GM12878 (cell line): ENCODE measurements at regions not wholly inside any gene's neighbourhood (a gene's known extent, or its start where the extent isn't known, plus 50 kb on each side); places are given as distances from the start of the nearest gene placed in this dataset.

Experiments used
- ATAC-seq: fragments of 200-7000 bp; cut with Tn5 transposase; 3 replicates; pipeline ENCODE4 v1.9.1; 2020; ENCODE audit warnings: mild to moderate bottlenecking, moderate library complexity
- BruUV-seq: library from RNA; stranded (reverse); fragments of 400-500 nt; replicated peaks from 2 replicates; lab custom pipeline; 2021; lab: Mats Ljungman, UMichigan
- CTCF ChIA-PET: fragments of 300-600 bp; sonication (Branson Sonifier 250); formaldehyde crosslinking; extraction: SDS; loops from one replicate; lab custom pipeline; 2021; ENCODE audit warnings: inconsistent platforms; lab: Yijun Ruan, JAX
- POLR2A ChIA-PET: fragments of 350-600 bp; formaldehyde crosslinking; extraction: SDS; loops from one replicate; lab custom pipeline; 2021; ENCODE audit warnings: inconsistent platforms; lab: Charles Lee
- RAD21 ChIA-PET: fragments of 300-600 bp; sonication (Branson Sonifier 250); formaldehyde crosslinking; loops from one replicate; lab custom pipeline; 2023; ENCODE audit warnings: antibody characterized with exemption; ENCODE audit not compliant: unreplicated experiment; lab: Charles Lee
- SMC1A ChIA-PET: fragments of 300-600 bp; sonication (Branson Sonifier 250); formaldehyde crosslinking; loops from one replicate; lab custom pipeline; 2023; ENCODE audit not compliant: unreplicated experiment, uncharacterized antibody; lab: Charles Lee
- DNase-seq: peaks from one replicate; pipeline ENCODE4 v3.0.0-alpha.2; 2011; ENCODE audit warnings: low read depth, low spot score
- FAIRE-seq: peaks from 3 replicates; lab custom pipeline; 2011; peaks lifted over from hg19 to GRCh38; lab: Jason Lieb, UNC
- H2AFZ ChIP-seq: 2 replicates; pipeline ENCODE4 v1.6.0; 2011; ENCODE audit warnings: low read depth, low read length, control low read depth; ENCODE audit not compliant: control insufficient read depth
- H3K27ac ChIP-seq: 2 replicates; pipeline ENCODE4 v1.5.1; 2011; ENCODE audit warnings: control low read depth; ENCODE audit not compliant: control insufficient read depth, insufficient read depth
- H3K27me3 ChIP-seq, 2 experiments: replicated peaks in 1 of 2; 2 replicates each; pipeline versions ENCODE4 v1.6.0 to v1.6.1; 2011; ENCODE audit warnings: low read length in 1 of 2; ENCODE audit not compliant: control insufficient read depth in 2 of 2, insufficient read depth in 2 of 2
- H3K36me3 ChIP-seq, 2 experiments: 2 replicates each; pipeline ENCODE4 v1.5.1; 2011; ENCODE audit warnings: low read length in 1 of 2; ENCODE audit not compliant: control insufficient read depth in 2 of 2, insufficient read depth in 2 of 2
- H3K4me1 ChIP-seq: 2 replicates; pipeline ENCODE4 v1.6.1; 2011; ENCODE audit warnings: mild to moderate bottlenecking, low read length, moderate library complexity, mixed read lengths; ENCODE audit not compliant: control insufficient read depth, insufficient read depth
- H3K4me2 ChIP-seq: 2 replicates; pipeline ENCODE4 v1.6.0; 2011; ENCODE audit warnings: control low read depth; ENCODE audit not compliant: control insufficient read depth, insufficient read depth
- H3K4me3 ChIP-seq: fragments of 200-600 bp; sonication (generic); 2 replicates; pipeline ENCODE4 v1.5.1; 2016
- H3K79me2 ChIP-seq: 2 replicates; pipeline ENCODE4 v1.6.0; 2011; ENCODE audit warnings: low read length; ENCODE audit not compliant: control insufficient read depth, insufficient read depth
- H3K9ac ChIP-seq: 2 replicates; pipeline ENCODE4 v1.8.0; 2011; ENCODE audit warnings: low read length, control low read depth, mixed read lengths; ENCODE audit not compliant: control insufficient read depth, insufficient read depth
- H3K9me3 ChIP-seq: replicated peaks from 3 replicates; pipeline ENCODE4 v1.5.1; 2011; ENCODE audit warnings: mild to moderate bottlenecking, low read length; ENCODE audit not compliant: control insufficient read depth, insufficient read depth
- H4K20me1 ChIP-seq: 2 replicates; pipeline ENCODE4 v1.6.0; 2011; ENCODE audit not compliant: control insufficient read depth, insufficient read depth
- IKZF1 ChIP-seq: fragments of 450-650 bp; conservative IDR thresholded peaks from 2 replicates; pipeline ENCODE4 v1.6.1; 2017; ENCODE audit warnings: antibody characterized with exemption, mild to moderate bottlenecking
- MTA3 ChIP-seq: IDR thresholded peaks from 2 replicates; pipeline ENCODE4 v1.6.1; 2012; ENCODE audit warnings: low read length, inconsistent platforms, borderline replicate concordance
- MXI1 ChIP-seq: fragments of 150-350 bp; IDR thresholded peaks from 2 replicates; pipeline ENCODE4 v1.6.1; 2011; ENCODE audit warnings: low read depth, mild to moderate bottlenecking, inconsistent platforms, low read length, improper control_type of control experiment
- PAX5 ChIP-seq: IDR thresholded peaks from 2 replicates; pipeline ENCODE4 v1.6.1; 2011; ENCODE audit warnings: low read depth, low read length, borderline replicate concordance
- ZNF217 ChIP-seq: fragments of 450-650 bp; IDR thresholded peaks from 2 replicates; pipeline ENCODE4 v1.6.1; 2017; ENCODE audit warnings: antibody characterized with exemption, mild to moderate bottlenecking
- WGBS: methylation state at CpG from one replicate; pipeline ENCODE4 v1.1.6; 2016; ENCODE audit warnings: low lambda C conversion rate; ENCODE audit not compliant: insufficient replicate concordance, insufficient coverage; ENCODE audit errors: missing lambda C conversion rate; 5-methylcytosine and 5-hydroxymethylcytosine counted together
- in situ Hi-C: fragments of 300-500 bp; cut with MboI; formaldehyde crosslinking; loops from 9 replicates; pipeline ENCODE4 v1.14.3; 2018; ENCODE audit warnings: mixed read lengths
- intact Hi-C: fragments of 100-400 bp; cut with micrococcal nuclease; formaldehyde crosslinking; loops from one replicate; pipeline ENCODE4 v1.14.2; 2022; ENCODE audit not compliant: unreplicated experiment
- TF ChIP-seq, protein P1 (sequence below): fragments of 450-650 bp; IDR thresholded peaks from 2 replicates; pipeline ENCODE4 v1.6.1; 2016; ENCODE audit warnings: mild to moderate bottlenecking, moderate library complexity, borderline replicate concordance

DNA sequence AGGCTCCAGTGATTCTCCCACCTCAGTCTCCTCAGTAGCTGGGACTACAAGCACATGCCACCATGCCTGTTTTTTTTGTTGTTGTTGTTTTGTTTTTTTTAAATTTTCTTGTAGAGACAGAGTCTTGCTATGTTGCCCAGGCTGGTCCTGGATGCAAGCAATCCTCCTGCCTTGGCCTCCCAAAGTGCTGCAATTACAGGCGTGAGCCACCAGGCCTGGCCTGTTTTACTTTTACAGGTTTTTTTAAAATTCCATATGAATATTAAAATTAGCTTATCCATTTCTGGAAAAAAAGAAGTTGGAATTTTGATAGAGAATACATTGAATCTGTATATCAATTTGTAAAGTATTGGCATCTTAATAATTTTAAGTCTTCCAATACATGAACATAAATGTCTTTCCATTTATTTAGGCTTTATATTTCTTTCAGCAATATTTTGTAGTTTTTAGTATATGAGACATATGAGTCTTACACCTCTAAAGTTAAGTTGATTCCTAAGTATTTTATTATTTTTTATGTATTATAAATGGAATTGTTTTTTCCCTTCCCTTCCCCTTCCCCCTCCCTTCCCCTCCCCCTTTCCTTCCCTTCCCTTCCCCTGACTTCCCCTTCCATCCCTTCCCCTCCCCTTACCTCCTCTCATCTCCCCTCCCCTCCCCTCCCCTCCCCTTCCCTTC, 323.5 kb upstream of the SALL1 start (continued):
- no peak for TF ChIP-seq PAX5

DNA sequence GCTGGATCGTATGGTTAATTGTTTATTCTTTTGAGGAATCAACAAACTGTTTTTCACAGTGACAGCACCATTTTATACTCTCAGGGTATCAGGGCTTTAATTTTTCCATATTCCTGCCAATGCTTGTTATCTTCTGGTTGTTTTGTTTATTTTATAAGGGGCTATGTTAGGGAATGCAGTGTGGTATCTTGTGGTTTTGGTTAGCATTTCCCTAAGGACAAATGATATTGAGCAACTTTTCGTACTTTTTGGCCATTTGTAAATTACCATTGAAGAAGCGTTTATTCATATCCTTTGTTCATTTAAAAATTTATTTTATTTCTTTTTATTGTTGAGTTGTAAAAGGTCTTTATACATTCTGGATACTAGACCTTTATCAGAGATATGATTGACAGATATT, 322.0 kb upstream of the SALL1 start:
- in situ Hi-C loops (no loop called here), intact Hi-C loops (no loop called here)
- ChIA-PET POLR2A (no interaction called here), RAD21 (no interaction called here), CTCF (no interaction called here), SMC1A (interaction anchor here (0.6 to 0.8 kb wide), 2 partner anchors 16 to 453 kb away, joined by 3 read pairs; no protein-coding TSS in a partner anchor)
- TF ChIP-seq IKZF1 (no peak), MXI1 (no peak), ZNF217 (no peak), MTA3 (no peak)
- TF ChIP-seq, protein P1, sequence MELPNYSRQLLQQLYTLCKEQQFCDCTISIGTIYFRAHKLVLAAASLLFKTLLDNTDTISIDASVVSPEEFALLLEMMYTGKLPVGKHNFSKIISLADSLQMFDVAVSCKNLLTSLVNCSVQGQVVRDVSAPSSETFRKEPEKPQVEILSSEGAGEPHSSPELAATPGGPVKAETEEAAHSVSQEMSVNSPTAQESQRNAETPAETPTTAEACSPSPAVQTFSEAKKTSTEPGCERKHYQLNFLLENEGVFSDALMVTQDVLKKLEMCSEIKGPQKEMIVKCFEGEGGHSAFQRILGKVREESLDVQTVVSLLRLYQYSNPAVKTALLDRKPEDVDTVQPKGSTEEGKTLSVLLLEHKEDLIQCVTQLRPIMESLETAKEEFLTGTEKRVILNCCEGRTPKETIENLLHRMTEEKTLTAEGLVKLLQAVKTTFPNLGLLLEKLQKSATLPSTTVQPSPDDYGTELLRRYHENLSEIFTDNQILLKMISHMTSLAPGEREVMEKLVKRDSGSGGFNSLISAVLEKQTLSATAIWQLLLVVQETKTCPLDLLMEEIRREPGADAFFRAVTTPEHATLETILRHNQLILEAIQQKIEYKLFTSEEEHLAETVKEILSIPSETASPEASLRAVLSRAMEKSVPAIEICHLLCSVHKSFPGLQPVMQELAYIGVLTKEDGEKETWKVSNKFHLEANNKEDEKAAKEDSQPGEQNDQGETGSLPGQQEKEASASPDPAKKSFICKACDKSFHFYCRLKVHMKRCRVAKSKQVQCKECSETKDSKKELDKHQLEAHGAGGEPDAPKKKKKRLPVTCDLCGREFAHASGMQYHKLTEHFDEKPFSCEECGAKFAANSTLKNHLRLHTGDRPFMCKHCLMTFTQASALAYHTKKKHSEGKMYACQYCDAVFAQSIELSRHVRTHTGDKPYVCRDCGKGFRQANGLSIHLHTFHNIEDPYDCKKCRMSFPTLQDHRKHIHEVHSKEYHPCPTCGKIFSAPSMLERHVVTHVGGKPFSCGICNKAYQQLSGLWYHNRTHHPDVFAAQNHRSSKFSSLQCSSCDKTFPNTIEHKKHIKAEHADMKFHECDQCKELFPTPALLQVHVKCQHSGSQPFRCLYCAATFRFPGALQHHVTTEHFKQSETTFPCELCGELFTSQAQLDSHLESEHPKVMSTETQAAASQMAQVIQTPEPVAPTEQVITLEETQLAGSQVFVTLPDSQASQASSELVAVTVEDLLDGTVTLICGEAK, result no peak
- no peak overlapping the region for H3K4me2 ChIP-seq
- DNase-seq (no peak), ATAC-seq (no peak), FAIRE-seq (no peak)
- H3K27ac ChIP-seq, result no peak overlapping the region
- H3K4me1 ChIP-seq, result no peaks in the 10 kb centered on the region
- H3K27me3 ChIP-seq, result no peaks in the 10 kb centered on the region
- no peaks in the 10 kb centered on the region for H3K36me3 ChIP-seq
- H3K9me3 ChIP-seq, result no peaks in the 10 kb centered on the region
- no peak overlapping the region for H2AFZ ChIP-seq
- H3K79me2 ChIP-seq, result no peaks in the 10 kb centered on the region
- H3K9ac ChIP-seq, result no peak overlapping the region
- no TSS peak for BruUV-seq
- 54% methylated on average over 3 of the region's 3 CpGs for WGBS
- no peaks in the 10 kb centered on the region for H4K20me1 ChIP-seq
- H3K4me3 ChIP-seq, result no peak overlapping the region
